Stomach (tissue), 4 donors: ENCODE measurements at regions not wholly inside any gene's neighbourhood (a gene's known extent, or its start where the extent isn't known, plus 50 kb on each side); places are given as distances from the start of the nearest gene placed in this dataset.

Source experiments
- POLR2A ChIP-seq, 4 donors: fragments of 450-650 bp; IDR thresholded peaks; one replicate each; pipeline ENCODE4 v1.6.1; 2016; ENCODE audit warnings: antibody characterized with exemption in 4 of 4, control low read depth in 2 of 4, mild to moderate bottlenecking in 1 of 4, moderate library complexity in 1 of 4
- TF ChIP-seq, protein P1 (sequence below), 7 experiments: fragments of 450-650 bp in 4 of 7; fragments of 200-600 bp in 3 of 7; sonication (generic) in 3 of 7; IDR thresholded peaks; one replicate each; pipeline ENCODE4 v1.5.1; 2016 to 2019; ENCODE audit warnings: antibody characterized with exemption in 7 of 7, control low read depth in 2 of 7, mild to moderate bottlenecking in 1 of 7

DNA sequence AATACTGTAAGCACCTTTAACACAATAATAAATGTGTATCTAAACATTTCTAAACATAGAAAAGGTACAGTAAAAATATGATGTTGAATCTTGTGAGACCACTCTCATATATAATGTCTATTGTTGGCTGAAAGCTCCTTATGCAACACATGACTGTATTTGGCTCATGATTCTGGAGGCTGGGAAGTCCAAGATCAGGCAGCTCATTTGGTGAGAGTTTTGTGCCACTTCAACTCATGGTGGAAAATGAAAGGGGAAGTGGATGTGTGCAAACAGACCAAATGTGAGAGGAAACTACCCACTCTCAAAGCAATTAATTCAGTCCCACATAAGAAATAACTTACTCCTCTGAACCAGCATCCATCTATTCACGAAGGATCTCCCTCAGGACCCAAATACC, 257.7 kb upstream of the OPRM1 start:
- TF ChIP-seq, protein P1, sequence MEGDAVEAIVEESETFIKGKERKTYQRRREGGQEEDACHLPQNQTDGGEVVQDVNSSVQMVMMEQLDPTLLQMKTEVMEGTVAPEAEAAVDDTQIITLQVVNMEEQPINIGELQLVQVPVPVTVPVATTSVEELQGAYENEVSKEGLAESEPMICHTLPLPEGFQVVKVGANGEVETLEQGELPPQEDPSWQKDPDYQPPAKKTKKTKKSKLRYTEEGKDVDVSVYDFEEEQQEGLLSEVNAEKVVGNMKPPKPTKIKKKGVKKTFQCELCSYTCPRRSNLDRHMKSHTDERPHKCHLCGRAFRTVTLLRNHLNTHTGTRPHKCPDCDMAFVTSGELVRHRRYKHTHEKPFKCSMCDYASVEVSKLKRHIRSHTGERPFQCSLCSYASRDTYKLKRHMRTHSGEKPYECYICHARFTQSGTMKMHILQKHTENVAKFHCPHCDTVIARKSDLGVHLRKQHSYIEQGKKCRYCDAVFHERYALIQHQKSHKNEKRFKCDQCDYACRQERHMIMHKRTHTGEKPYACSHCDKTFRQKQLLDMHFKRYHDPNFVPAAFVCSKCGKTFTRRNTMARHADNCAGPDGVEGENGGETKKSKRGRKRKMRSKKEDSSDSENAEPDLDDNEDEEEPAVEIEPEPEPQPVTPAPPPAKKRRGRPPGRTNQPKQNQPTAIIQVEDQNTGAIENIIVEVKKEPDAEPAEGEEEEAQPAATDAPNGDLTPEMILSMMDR (IDR thresholded peaks at IDR 0.05) = no peak
- TF ChIP-seq POLR2A (IDR thresholded peaks at IDR 0.05) = no peak
